Mesenchymal stem cell (in vitro differentiated cells and primary cell): ENCODE measurements at regions not wholly inside any gene's neighbourhood (a gene's known extent, or its start where the extent isn't known, plus 50 kb on each side); places are given as distances from the start of the nearest gene placed in this dataset.

ENCODE experiments used
- DNase-seq: peaks from one replicate; pipeline ENCODE4 v3.0.0-alpha.2; 2013
- H2AFZ ChIP-seq: one replicate; pipeline ENCODE4 v1.6.1; 2013; ENCODE audit warnings: low read depth, mild to moderate bottlenecking, control low read depth, inconsistent platforms, low read length, moderate library complexity
- H2AK5ac ChIP-seq: 2 replicates; pipeline ENCODE4 v1.6.1; 2013; ENCODE audit warnings: low read length, moderate library complexity, mild to moderate bottlenecking, inconsistent platforms; ENCODE audit not compliant: severe bottlenecking
- H2BK120ac ChIP-seq: one replicate; pipeline ENCODE4 v1.6.1; 2013; ENCODE audit warnings: low read depth, mild to moderate bottlenecking, inconsistent platforms, low read length, moderate library complexity
- H2BK12ac ChIP-seq, 2 experiments: one replicate each; pipeline ENCODE4 v1.6.1; 2013; ENCODE audit warnings: inconsistent platforms in 2 of 2, low read length in 2 of 2, mild to moderate bottlenecking in 2 of 2, moderate library complexity in 2 of 2, control low read depth in 1 of 2
- H2BK15ac ChIP-seq: one replicate; pipeline ENCODE4 v1.6.1; 2013; ENCODE audit warnings: mild to moderate bottlenecking, low read depth, inconsistent platforms; ENCODE audit not compliant: poor library complexity, severe bottlenecking
- H2BK5ac ChIP-seq: 2 replicates; pipeline ENCODE4 v1.6.1; 2013; ENCODE audit warnings: low read depth, mild to moderate bottlenecking, low read length, control low read depth, inconsistent platforms; ENCODE audit not compliant: poor library complexity, severe bottlenecking
- H3K14ac ChIP-seq, 2 experiments: one replicate each; pipeline ENCODE4 v1.6.1; 2013; ENCODE audit warnings: inconsistent platforms in 2 of 2, low read length in 2 of 2, control low read depth in 1 of 2, mild to moderate bottlenecking in 1 of 2, moderate library complexity in 1 of 2
- H3K18ac ChIP-seq, 2 experiments: one replicate each; pipeline ENCODE4 v1.6.1; 2013; ENCODE audit warnings: inconsistent platforms in 2 of 2, low read length in 2 of 2, control low read depth in 1 of 2, low read depth in 1 of 2, mild to moderate bottlenecking in 1 of 2
- H3K23ac ChIP-seq, 2 experiments: one replicate each; pipeline ENCODE4 v1.6.1; 2013; ENCODE audit warnings: inconsistent platforms in 2 of 2, low read length in 2 of 2, mild to moderate bottlenecking in 2 of 2, moderate library complexity in 2 of 2, control low read depth in 1 of 2
- H3K27ac ChIP-seq: 2 replicates; pipeline ENCODE4 v1.5.1; 2013; ENCODE audit warnings: mild to moderate bottlenecking, moderate library complexity, low read length, control low read depth, inconsistent platforms; ENCODE audit not compliant: poor library complexity, severe bottlenecking
- H3K27me3 ChIP-seq, 2 experiments: 2 replicates each; pipeline versions ENCODE4 v1.6.1 to v1.7.0; 2013; ENCODE audit warnings: low read length in 2 of 2, mild to moderate bottlenecking in 2 of 2, moderate library complexity in 2 of 2, control low read depth in 1 of 2, inconsistent platforms in 1 of 2; ENCODE audit not compliant: control insufficient read depth in 1 of 2, insufficient read depth in 1 of 2
- H3K36me3 ChIP-seq, 2 experiments: 2 replicates each; pipeline versions ENCODE4 v1.6.1 to v1.7.0; 2013; ENCODE audit warnings: low read length in 2 of 2, control low read depth in 1 of 2, inconsistent platforms in 1 of 2, low read depth in 1 of 2, mild to moderate bottlenecking in 1 of 2; ENCODE audit not compliant: insufficient read depth in 2 of 2, control insufficient read depth in 1 of 2
- H3K4ac ChIP-seq, 2 experiments: one replicate each; pipeline ENCODE4 v1.6.1; 2013; ENCODE audit warnings: inconsistent platforms in 2 of 2, low read length in 2 of 2, mild to moderate bottlenecking in 2 of 2, moderate library complexity in 2 of 2, control low read depth in 1 of 2, low read depth in 1 of 2
- H3K4me1 ChIP-seq: 2 replicates; pipeline ENCODE4 v1.6.1; 2013; ENCODE audit warnings: low read depth, low read length, control low read depth; ENCODE audit not compliant: control insufficient read depth, insufficient read depth
- H3K4me2 ChIP-seq: 2 replicates; pipeline ENCODE4 v1.6.1; 2013; ENCODE audit warnings: low read length, mild to moderate bottlenecking, inconsistent platforms; ENCODE audit not compliant: poor library complexity, severe bottlenecking
- H3K4me3 ChIP-seq, 2 experiments: 2 replicates each; pipeline versions ENCODE4 v1.5.1 to v1.7.0; 2013; ENCODE audit warnings: low read length in 2 of 2, mild to moderate bottlenecking in 2 of 2, control low read depth in 1 of 2, low read depth in 1 of 2; ENCODE audit not compliant: insufficient read depth in 1 of 2
- H3K79me1 ChIP-seq: replicated peaks from 2 replicates; pipeline ENCODE4 v1.6.1; 2013; ENCODE audit warnings: mild to moderate bottlenecking, control low read depth, low read length, inconsistent platforms; ENCODE audit not compliant: poor library complexity, severe bottlenecking
- H3K9ac ChIP-seq: 2 replicates; pipeline ENCODE4 v1.7.0; 2013; ENCODE audit warnings: mild to moderate bottlenecking, low read length, moderate library complexity
- H3K9me3 ChIP-seq: 2 replicates; pipeline ENCODE4 v1.7.0; 2013; ENCODE audit warnings: mild to moderate bottlenecking, low read length; ENCODE audit not compliant: control insufficient read depth
- H4K8ac ChIP-seq: one replicate; pipeline ENCODE4 v1.6.1; 2013; ENCODE audit warnings: inconsistent platforms, mild to moderate bottlenecking, low read length, moderate library complexity
- H4K91ac ChIP-seq: one replicate; pipeline ENCODE4 v1.6.1; 2013; ENCODE audit warnings: mild to moderate bottlenecking, low read length, inconsistent platforms
- WGBS: methylation state at CpG from one replicate; pipeline ENCODE4 v1.1.7; 2013; ENCODE audit warnings: mixed read lengths; 5-methylcytosine and 5-hydroxymethylcytosine counted together

DNA sequence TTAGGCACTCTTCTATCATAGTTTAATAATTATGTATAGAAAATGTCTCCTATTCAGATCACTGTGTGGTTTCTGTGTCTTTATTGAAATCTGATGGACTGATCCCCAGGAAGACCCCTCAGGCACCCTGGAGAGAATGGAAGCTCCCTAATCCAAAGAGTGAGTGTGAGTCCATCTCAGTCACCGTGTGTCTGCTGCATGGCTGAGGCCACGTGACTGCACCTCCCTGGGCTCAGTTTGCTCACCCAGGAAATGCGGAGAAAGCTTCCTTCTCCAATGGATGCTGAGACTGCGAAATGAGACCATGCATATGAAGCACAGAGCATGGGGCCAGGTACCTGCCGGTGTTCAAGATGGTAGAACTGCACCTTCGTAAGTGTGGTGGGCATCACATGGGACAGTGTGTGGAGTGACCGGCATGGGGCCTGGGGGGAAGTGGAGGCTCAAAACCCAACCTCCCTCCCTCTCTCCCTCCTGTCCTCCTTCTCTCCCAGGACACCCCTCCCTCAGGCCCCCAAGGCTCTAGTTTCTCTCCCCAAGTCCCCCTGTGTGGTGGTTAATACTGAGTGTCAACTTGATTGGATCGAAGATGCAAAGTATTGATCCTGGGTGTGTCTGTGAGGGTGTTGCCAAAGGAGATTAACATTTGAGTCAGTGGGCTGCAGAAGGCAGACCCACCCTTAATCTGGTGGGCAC lies 557.5 kb downstream of the PTPRU start:
- Histone ChIP-seq H3K18ac (no peak overlapping the region), H3K27ac (no peak overlapping the region), H3K27me3 (peaks cover 0 to 9% of the 10 kb centered on the region in 2 experiments), H3K36me3 (no peaks in the 10 kb centered on the region), H2AK5ac (no peak overlapping the region), H4K91ac (no peak overlapping the region), H2BK120ac (no peak overlapping the region), H3K4me1 (peaks cover 3% of the 10 kb centered on the region), H3K9me3 (peaks cover 8% of the 10 kb centered on the region), H3K9ac (no peak overlapping the region), H2AFZ (no peak overlapping the region), H2BK5ac (no peak overlapping the region), H2BK15ac (no peak overlapping the region), H2BK12ac (no peak overlapping the region), H3K14ac (no peak overlapping the region), H3K23ac (no peak overlapping the region), H4K8ac (no peak overlapping the region), H3K4me2 (no peak overlapping the region), H3K79me1 (no peaks in the 10 kb centered on the region), H3K4ac (no peak overlapping the region), H3K4me3 (no peak overlapping the region)
- 84% methylated on average over 6 of the region's 8 CpGs for WGBS
- no peak for DNase-seq

DNA sequence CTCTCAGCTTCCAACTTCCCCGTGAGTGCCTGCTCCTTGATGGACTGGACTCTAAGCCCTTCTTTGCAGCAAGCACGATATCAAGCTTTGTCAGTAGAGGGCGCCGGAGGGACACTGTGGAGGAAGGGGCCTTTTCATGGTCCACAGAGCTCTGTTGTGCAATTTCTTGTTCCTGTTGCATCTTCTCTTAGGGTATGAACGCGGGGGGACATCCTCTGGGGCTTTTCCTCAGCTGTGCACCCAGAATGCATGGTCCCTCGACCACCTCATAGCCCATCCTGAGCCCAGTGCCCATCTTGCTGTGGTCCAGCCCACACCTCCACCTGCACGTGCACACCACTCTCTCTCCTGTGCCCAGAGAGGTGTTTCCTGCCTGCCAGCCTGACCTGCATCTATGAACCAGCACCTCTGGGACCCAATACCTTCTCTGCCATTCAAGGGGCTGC lies 556.8 kb downstream of the PTPRU start:
- Histone ChIP-seq H4K8ac (no peak overlapping the region), H3K18ac (no peak overlapping the region), H2BK5ac (no peak overlapping the region), H3K14ac (no peak overlapping the region), H3K4me3 (no peak overlapping the region), H2BK15ac (no peak overlapping the region), H3K9ac (no peak overlapping the region), H2BK120ac (no peak overlapping the region), H2AK5ac (no peak overlapping the region), H3K4me2 (no peak overlapping the region), H3K9me3 (peaks cover 8% of the 10 kb centered on the region), H2AFZ (no peak overlapping the region), H4K91ac (peak overlapping the region; percentile 43), H3K4ac (no peak overlapping the region), H3K23ac (no peak overlapping the region), H3K27me3 (peaks cover 0 to 11% of the 10 kb centered on the region in 2 experiments), H3K4me1 (peaks cover 3% of the 10 kb centered on the region), H2BK12ac (no peak overlapping the region), H3K36me3 (no peaks in the 10 kb centered on the region), H3K79me1 (no peaks in the 10 kb centered on the region), H3K27ac (no peak overlapping the region)
- WGBS = 14% methylated on average over 8 of the region's 8 CpGs
- DNase-seq = peak; percentile 65

DNA sequence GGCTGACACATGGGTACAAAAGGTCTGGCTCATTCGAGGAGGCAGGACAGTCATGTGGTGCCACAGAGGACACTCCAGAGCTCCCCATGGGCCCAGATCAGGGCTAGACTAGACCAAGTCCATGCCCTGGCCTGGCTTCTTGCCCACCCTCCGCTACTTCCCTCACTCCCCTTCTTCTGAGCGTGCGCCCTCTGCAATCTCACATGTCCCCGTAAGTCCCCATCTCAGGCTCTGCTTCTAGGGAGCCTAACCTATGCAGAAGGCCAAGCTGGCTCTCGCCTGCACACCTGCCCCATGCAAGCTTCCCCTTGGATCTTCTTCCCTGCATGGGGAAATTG lies 553.6 kb downstream of the PTPRU start:
- no peaks in the 10 kb centered on the region for H3K36me3 ChIP-seq
- H3K4ac ChIP-seq = no peak overlapping the region
- no peak overlapping the region for H3K4me3 ChIP-seq
- peaks cover 3% of the 10 kb centered on the region for H3K4me1 ChIP-seq
- H2BK5ac ChIP-seq = no peak overlapping the region
- no peak overlapping the region for H4K8ac ChIP-seq
- no peak overlapping the region for H2BK12ac ChIP-seq
- H3K27me3 ChIP-seq = peaks cover 0 to 18% of the 10 kb centered on the region in 2 experiments
- H3K27ac ChIP-seq = no peak overlapping the region
- no peak overlapping the region for H3K14ac ChIP-seq
- H3K4me2 ChIP-seq = no peak overlapping the region
- no peak overlapping the region for H3K23ac ChIP-seq
- H2AK5ac ChIP-seq = no peak overlapping the region
- no peak overlapping the region for H2AFZ ChIP-seq
- no peak overlapping the region for H2BK120ac ChIP-seq
- DNase-seq = no peak
- no peak overlapping the region for H4K91ac ChIP-seq
- no peak overlapping the region for H3K9ac ChIP-seq
- no peak overlapping the region for H3K18ac ChIP-seq
- no peaks in the 10 kb centered on the region for H3K79me1 ChIP-seq
- 71% methylated on average over 6 of the region's 6 CpGs for WGBS
- no peak overlapping the region for H2BK15ac ChIP-seq
- no peaks in the 10 kb centered on the region for H3K9me3 ChIP-seq

DNA sequence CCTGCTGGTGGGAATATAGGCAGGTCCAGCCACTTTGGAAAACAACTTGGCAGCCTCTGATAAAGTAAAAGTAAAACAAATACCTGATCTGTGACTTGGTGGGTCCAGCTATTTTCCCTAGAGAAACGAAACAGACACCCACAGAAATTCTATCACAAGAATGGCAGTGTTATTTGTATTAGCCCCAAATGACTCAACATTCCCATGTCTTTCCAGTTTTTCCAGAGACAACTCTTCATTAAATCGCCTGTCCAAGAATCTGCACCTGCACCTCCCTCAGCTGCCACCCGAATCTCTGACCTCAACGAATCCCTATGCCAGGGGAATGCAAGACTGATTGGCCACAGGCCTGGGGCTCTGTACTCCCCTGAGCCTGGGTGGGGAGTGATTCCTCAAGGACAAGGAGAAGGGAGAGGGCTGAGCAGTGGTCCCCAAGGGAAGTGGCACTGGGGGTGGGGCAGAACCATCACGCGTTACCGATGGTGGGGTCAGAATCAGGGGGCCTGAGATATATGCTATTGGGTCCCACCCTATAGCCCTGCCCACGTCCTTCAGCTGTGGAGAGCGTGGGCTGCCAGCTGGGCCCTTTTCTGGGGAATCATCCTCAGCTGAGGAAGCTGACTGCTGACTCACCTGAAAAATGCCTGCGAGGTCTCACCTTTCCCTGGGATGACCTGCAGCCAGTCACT lies 553.0 kb downstream of the PTPRU start:
- DNase-seq = no peak
- no peaks in the 10 kb centered on the region for H3K36me3 ChIP-seq
- H2BK5ac ChIP-seq = no peak overlapping the region
- no peak overlapping the region for H2AK5ac ChIP-seq
- H4K8ac ChIP-seq = no peak overlapping the region
- no peak overlapping the region for H3K9ac ChIP-seq
- no peak overlapping the region for H3K4me3 ChIP-seq
- H3K9me3 ChIP-seq = no peaks in the 10 kb centered on the region
- H2BK12ac ChIP-seq = no peak overlapping the region
- 67% methylated on average over 10 of the region's 10 CpGs for WGBS
- H3K4ac ChIP-seq = no peak overlapping the region
- no peak overlapping the region for H3K18ac ChIP-seq
- H2BK120ac ChIP-seq = no peak overlapping the region
- H2BK15ac ChIP-seq = no peak overlapping the region
- peaks cover 0 to 22% of the 10 kb centered on the region in 2 experiments for H3K27me3 ChIP-seq
- H3K79me1 ChIP-seq = no peaks in the 10 kb centered on the region
- no peak overlapping the region for H4K91ac ChIP-seq
- no peak overlapping the region for H2AFZ ChIP-seq
- no peak overlapping the region for H3K14ac ChIP-seq
- H3K4me1 ChIP-seq = peaks cover 3% of the 10 kb centered on the region
- no peak overlapping the region for H3K27ac ChIP-seq
- H3K4me2 ChIP-seq = no peak overlapping the region
- H3K23ac ChIP-seq = no peak overlapping the region
